Uterus (tissue), 2 donors: ENCODE measurements at regions not wholly inside any gene's neighbourhood (a gene's known extent, or its start where the extent isn't known, plus 50 kb on each side); places are given as distances from the start of the nearest gene placed in this dataset.

ENCODE experiments used
- CTCF ChIP-seq, 4 experiments: fragments of 200-600 bp in 2 of 4; fragments of 450-650 bp in 2 of 4; sonication (generic) in 2 of 4; IDR thresholded peaks; one replicate each; pipeline ENCODE4 v1.5.1; 2016 to 2019; ENCODE audit warnings: antibody characterized with exemption in 4 of 4, mild to moderate bottlenecking in 2 of 4, moderate library complexity in 1 of 4
- POLR2A ChIP-seq, 2 donors: fragments of 450-650 bp; IDR thresholded peaks; one replicate each; pipeline ENCODE4 v1.6.1; 2016; ENCODE audit warnings: antibody characterized with exemption in 2 of 2, mild to moderate bottlenecking in 1 of 2, moderate library complexity in 1 of 2

- TF ChIP-seq POLR2A (IDR thresholded peaks at IDR 0.05), result no peak
- no peak for TF ChIP-seq CTCF (IDR thresholded peaks at IDR 0.05)
Observed at GRCh38 chr4:41346306-41347061, 89.8 kb downstream of the UCHL1 start.
